Neural cell (in vitro differentiated cells): ENCODE measurements at regions not wholly inside any gene's neighbourhood (a gene's known extent, or its start where the extent isn't known, plus 50 kb on each side); places are given as distances from the start of the nearest gene placed in this dataset.

ENCODE experiments used
- H2AFZ ChIP-seq: fragments of 200-600, 300-800 bp; sonication (generic), shearing (Covaris generic); 2 replicates; pipeline ENCODE4 v1.6.0; 2014; ENCODE audit warnings: low read depth, mild to moderate bottlenecking, antibody characterized with exemption, low read length, moderate library complexity
- H3F3A ChIP-seq: fragments of 200-600 bp; shearing (Covaris generic); 2 replicates; pipeline ENCODE4 v1.6.1; 2016; ENCODE audit warnings: mild to moderate bottlenecking, moderate library complexity, mixed read lengths, antibody characterized with exemption, low read length; ENCODE audit not compliant: insufficient read depth, poor library complexity, severe bottlenecking
- H3K27ac ChIP-seq: fragments of 200-600, 300-800 bp; sonication (generic), shearing (Covaris generic); 2 replicates; pipeline ENCODE4 v1.5.1; 2014; ENCODE audit warnings: mild to moderate bottlenecking, low read length, moderate library complexity
- H3K27me3 ChIP-seq: fragments of 300-800, 200-600 bp; sonication (generic), shearing (Covaris generic); 2 replicates; pipeline ENCODE4 v1.6.0; 2014; ENCODE audit warnings: mild to moderate bottlenecking, low read depth, low read length, moderate library complexity; ENCODE audit not compliant: insufficient read depth
- H3K36me3 ChIP-seq: fragments of 300-800, 200-600 bp; sonication (generic), shearing (Covaris generic); 2 replicates; pipeline ENCODE4 v1.5.1; 2014; ENCODE audit warnings: mild to moderate bottlenecking, antibody characterized with exemption, low read length, moderate library complexity; ENCODE audit not compliant: insufficient read depth
- H3K4me2 ChIP-seq: fragments of 300-800, 200-600 bp; sonication (generic), shearing (Covaris generic); 2 replicates; pipeline ENCODE4 v1.6.0; 2014; ENCODE audit warnings: mild to moderate bottlenecking, low read length
- H3K4me3 ChIP-seq: fragments of 300-800, 200-600 bp; sonication (generic), shearing (Covaris generic); 2 replicates; pipeline ENCODE4 v1.5.1; 2014; ENCODE audit warnings: mild to moderate bottlenecking, low read length, moderate library complexity
- H3K79me2 ChIP-seq: fragments of 200-600 bp; shearing (Covaris generic); replicated peaks from 2 replicates; pipeline ENCODE4 v1.6.0; 2014; ENCODE audit warnings: mild to moderate bottlenecking, low read length, moderate library complexity; ENCODE audit not compliant: insufficient read depth
- H3K9ac ChIP-seq: fragments of 300-800, 200-600 bp; sonication (generic), shearing (Covaris generic); 2 replicates; pipeline ENCODE4 v1.6.1; 2016; ENCODE audit warnings: mild to moderate bottlenecking, low read length, mixed read lengths
- H3K9me2 ChIP-seq: fragments of 200-600 bp; shearing (Covaris generic); 2 replicates; pipeline ENCODE4 v1.6.1; 2016; ENCODE audit warnings: mild to moderate bottlenecking, low read length, mixed read lengths; ENCODE audit not compliant: insufficient read depth
- H3K9me3 ChIP-seq: fragments of 200-600, 300-800 bp; sonication (generic), shearing (Covaris generic); 2 replicates; pipeline ENCODE4 v1.6.1; 2016; ENCODE audit warnings: mild to moderate bottlenecking, mixed run types, low read length, moderate library complexity, mixed read lengths
- H4K20me1 ChIP-seq: fragments of 200-600 bp; shearing (Covaris generic); 2 replicates; pipeline ENCODE4 v1.6.1; 2016; ENCODE audit warnings: mild to moderate bottlenecking, mixed run types; ENCODE audit not compliant: insufficient read depth
- CTCF ChIP-seq: fragments of 450-650 bp; IDR thresholded peaks from 2 replicates; pipeline ENCODE4 v1.5.1; 2014; ENCODE audit warnings: antibody characterized with exemption, mild to moderate bottlenecking, moderate library complexity; ENCODE audit not compliant: poor library complexity, severe bottlenecking
- EP300 ChIP-seq: fragments of 450-650 bp; conservative IDR thresholded peaks from 2 replicates; pipeline ENCODE4 v1.6.1; 2014; ENCODE audit warnings: antibody characterized with exemption, mild to moderate bottlenecking, moderate library complexity; ENCODE audit not compliant: poor library complexity, severe bottlenecking
- EZH2 ChIP-seq: fragments of 200-600, 300-800 bp; shearing (Covaris generic), sonication (generic); IDR thresholded peaks from 2 replicates; pipeline ENCODE4 v1.6.1; 2014; ENCODE audit warnings: antibody characterized with exemption, low read length, borderline replicate concordance, mild to moderate bottlenecking; ENCODE audit not compliant: insufficient read depth, poor library complexity, severe bottlenecking
- MXI1 ChIP-seq: fragments of 450-650 bp; conservative IDR thresholded peaks from 2 replicates; pipeline ENCODE4 v1.6.1; 2014; ENCODE audit warnings: antibody characterized with exemption, mild to moderate bottlenecking; ENCODE audit not compliant: poor library complexity, severe bottlenecking
- POLR2AphosphoS5 ChIP-seq: IDR thresholded peaks from 2 replicates; pipeline ENCODE4 v1.6.1; 2012
- RAD21 ChIP-seq: fragments of 450-650 bp; conservative IDR thresholded peaks from 2 replicates; pipeline ENCODE4 v1.6.1; 2014; ENCODE audit warnings: antibody characterized with exemption, mild to moderate bottlenecking, moderate library complexity
- REST ChIP-seq: IDR thresholded peaks from 2 replicates; pipeline ENCODE4 v1.6.1; 2012; ENCODE audit warnings: borderline replicate concordance
- SMC3 ChIP-seq: fragments of 450-650 bp; conservative IDR thresholded peaks from 2 replicates; pipeline ENCODE4 v1.6.1; 2014; ENCODE audit warnings: antibody characterized with exemption, mild to moderate bottlenecking, moderate library complexity; ENCODE audit not compliant: poor library complexity
- TAF1 ChIP-seq: IDR thresholded peaks from 2 replicates; pipeline ENCODE4 v1.6.1; 2012; ENCODE audit warnings: low read depth

- no peak overlapping the region for H2AFZ ChIP-seq
- no peaks in the 10 kb centered on the region for H3K79me2 ChIP-seq
- H3K9me2 ChIP-seq = no peaks in the 10 kb centered on the region
- no peak overlapping the region for H3K4me2 ChIP-seq
- H3K36me3 ChIP-seq = no peaks in the 10 kb centered on the region
- H3K4me3 ChIP-seq = no peak overlapping the region
- no peaks in the 10 kb centered on the region for H3F3A ChIP-seq
- H3K27me3 ChIP-seq = no peaks in the 10 kb centered on the region
- no peaks in the 10 kb centered on the region for H4K20me1 ChIP-seq
- H3K27ac ChIP-seq = no peak overlapping the region
- TF ChIP-seq CTCF (no peak), TAF1 (no peak), MXI1 (no peak), EP300 (no peak), REST (no peak), RAD21 (no peak), EZH2 (no peak), POLR2AphosphoS5 (no peak)
- H3K9me3 ChIP-seq = no peaks in the 10 kb centered on the region
- no peak overlapping the region for H3K9ac ChIP-seq
These were observed 119.3 kb upstream of the GYPC start for GRCh38 chr2:126536605-126537200.

GRCh38 chr2:126539101-126539500 lies 116.9 kb upstream of the GYPC start:
- Histone ChIP-seq H3K27ac (no peak overlapping the region), H3K79me2 (no peaks in the 10 kb centered on the region), H3K4me2 (no peak overlapping the region), H4K20me1 (no peaks in the 10 kb centered on the region), H3K9me3 (no peaks in the 10 kb centered on the region), H3F3A (no peaks in the 10 kb centered on the region), H3K27me3 (no peaks in the 10 kb centered on the region), H2AFZ (no peak overlapping the region), H3K36me3 (no peaks in the 10 kb centered on the region), H3K4me3 (no peak overlapping the region), H3K9me2 (no peaks in the 10 kb centered on the region), H3K9ac (no peak overlapping the region)
- no peak for TF ChIP-seq SMC3
- no peak for TF ChIP-seq REST
- no peak for TF ChIP-seq EP300
- no peak for TF ChIP-seq MXI1
- no peak for TF ChIP-seq TAF1
- no peak for TF ChIP-seq EZH2
- no peak for TF ChIP-seq CTCF
- no peak for TF ChIP-seq POLR2AphosphoS5
- TF ChIP-seq RAD21 = no peak
